Ecto neural progenitor cell (in vitro differentiated cells): ENCODE measurements at regions not wholly inside any gene's neighbourhood (a gene's known extent, or its start where the extent isn't known, plus 50 kb on each side); places are given as distances from the start of the nearest gene placed in this dataset.

ENCODE experiments used
- DNase-seq: peaks from one replicate; pipeline ENCODE4 v3.0.0-alpha.2; 2018; ENCODE audit warnings: low spot score

DNA sequence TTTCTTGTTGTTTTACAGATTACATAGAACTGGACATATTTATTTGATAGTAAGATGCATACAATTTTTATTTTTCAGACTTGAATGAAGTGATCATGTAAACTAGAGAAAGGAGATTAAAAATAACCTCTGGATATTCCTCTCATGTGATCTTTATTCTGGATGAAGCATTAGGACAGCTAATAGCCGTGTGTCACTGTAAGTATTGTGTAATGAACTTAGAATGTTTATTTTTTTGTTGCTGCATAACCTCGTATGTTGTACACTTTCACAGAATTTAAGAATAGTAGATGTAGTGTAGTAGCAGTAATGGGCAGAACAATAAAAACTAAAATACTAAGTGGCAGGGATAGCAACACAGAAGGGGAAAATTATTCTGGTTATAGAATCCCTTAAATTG is 2094.5 kb upstream of the TENM3 start:
- DNase-seq, result no peak

DNA sequence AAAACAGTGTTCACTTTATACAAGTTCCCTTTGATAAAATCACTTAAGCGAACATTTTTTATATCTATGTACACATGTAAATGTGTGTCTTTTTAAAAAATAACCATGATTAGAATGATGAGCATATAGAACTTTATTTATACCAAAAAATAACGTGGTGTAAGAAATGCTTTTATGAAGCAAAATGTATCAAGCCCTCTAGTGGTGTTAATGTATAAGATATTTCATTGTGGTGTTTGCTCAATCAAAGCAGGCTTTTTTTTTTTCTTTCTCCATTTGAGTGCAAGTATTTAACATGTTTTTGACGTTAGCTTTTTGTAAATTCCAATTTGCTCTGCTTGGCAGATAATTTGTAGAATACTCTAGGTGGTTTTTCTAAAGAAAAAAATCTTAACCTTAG is 2092.4 kb upstream of the TENM3 start:
- no peak for DNase-seq

DNA sequence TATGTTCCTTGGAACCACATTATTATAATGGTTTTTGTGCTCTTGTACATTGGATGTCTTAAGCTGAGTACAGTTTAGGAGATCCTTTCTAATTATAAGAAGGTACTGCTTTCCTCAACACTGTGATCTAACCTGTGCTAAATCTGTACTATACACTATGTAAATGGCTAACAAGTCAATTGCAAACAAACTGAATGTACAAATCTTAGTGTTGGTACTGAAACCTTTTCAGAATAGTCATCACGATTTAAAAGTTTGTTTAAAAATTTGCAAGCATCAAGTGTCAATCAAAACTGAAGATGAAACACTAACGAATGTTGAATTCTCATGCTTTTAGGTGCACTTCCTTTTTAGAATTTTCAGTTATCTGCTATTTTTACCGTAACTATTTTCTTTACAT is 2090.4 kb upstream of the TENM3 start:
- no peak for DNase-seq

DNA sequence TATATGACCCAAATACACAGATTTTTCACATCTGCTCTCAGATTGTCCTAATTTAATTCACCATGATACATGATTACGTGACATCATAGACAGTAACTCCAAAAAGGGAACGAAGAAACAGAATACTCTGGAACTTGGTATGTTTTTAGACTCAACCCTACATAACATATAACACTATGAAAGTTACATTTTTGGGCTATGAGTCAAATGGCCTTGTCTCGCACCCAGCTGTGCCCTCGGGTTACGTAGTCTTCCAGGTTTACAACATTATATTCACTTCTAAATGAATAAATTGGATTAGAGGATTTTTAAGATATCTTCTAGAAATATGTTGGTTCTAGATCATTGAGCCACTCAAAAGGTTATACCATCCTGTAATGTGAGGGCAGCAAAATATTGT is 2089.6 kb upstream of the TENM3 start:
- no peak for DNase-seq

DNA sequence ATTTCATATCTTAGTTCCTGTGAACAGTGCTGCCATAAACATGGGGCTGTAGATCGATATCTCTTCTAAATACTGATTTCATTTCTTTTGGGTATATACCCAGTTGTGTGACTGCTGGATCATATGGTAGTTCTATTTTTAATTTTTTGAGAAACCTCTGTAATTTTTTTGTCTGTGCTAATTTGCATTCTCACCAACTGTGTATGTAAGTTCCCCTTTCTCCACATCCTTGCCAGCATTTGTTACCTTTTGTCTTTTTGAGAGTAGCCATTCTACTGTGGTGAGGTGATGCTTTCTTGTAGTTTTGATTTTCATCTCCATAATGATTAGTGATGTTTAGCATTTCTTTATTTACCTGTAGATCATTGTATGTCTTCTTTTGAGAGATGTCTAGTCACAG is 2086.5 kb upstream of the TENM3 start:
- no peak for DNase-seq

DNA sequence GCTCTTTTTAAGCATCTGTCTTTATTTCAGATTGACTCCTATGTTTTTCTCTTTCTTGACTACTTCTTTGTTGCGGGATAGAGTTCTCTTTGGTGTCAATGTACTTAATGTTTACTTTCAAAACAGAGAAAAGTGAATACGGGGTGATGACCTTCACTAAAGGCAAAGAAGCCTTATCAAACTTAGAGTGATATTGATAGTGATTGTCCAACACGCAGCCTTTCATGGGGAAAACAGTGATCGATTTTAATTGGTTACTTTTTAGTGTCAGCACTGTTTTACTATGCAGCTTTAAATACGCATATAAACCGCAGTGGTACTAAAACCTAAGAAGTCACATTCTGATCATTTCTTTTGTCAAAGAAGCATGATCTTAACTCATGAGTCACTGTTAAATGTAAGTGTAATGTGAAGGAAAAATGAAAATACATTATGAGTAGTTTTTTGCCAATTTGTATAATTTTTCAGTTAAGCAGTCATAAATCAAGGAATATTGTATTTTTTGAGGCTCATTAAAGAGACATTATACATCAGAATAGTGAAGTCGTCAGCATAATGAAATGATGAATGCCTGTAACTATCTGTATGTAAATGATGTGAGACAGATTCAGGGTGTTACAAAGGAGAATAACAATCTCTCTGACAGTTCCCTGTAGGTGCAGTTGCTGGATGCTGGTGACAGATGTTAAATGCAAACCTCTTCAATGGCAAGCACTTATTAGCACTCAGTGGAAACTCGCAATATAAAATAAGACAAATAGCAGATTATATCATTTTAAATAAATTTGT is 2082.8 kb upstream of the TENM3 start:
- no peak for DNase-seq

DNA sequence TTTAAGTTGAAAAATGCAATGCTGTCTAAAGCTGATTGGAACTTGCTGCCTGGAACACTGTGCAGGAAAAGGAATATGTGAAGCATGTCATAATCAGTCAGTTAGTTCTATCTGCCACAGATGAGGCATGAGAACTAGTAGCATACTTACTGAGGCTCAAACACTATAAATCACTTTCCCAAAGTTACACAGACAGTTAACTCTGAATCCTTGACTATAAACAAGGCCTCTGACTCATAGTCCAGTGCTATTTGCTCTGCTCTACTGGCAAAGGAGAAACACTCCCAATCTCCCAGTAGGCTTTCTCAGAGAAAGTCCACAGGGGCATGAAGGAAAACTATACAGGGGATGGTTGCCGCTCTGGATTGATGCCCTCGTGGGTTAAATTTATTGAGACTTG is 2078.4 kb upstream of the TENM3 start:
- no peak for DNase-seq

DNA sequence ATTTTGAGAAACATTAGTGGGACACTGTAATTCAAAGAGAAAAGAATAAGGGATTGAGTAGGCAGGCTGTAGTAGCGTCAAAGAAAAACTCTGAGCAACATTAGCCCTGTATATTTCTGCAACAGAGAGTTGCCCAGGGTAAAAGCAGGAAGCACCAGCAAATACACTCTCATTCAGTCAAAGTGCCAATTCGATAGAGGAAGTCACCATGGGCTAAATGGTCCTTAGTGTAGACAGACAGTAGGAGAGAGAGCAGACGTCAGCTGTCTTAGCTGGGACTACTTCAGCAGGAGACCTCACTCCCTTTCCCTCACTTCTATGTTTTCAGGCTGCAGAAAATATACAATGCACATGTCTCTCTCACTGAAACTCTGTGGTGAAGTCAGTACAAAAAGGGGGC is 2073.8 kb upstream of the TENM3 start:
- DNase-seq, result no peak

DNA sequence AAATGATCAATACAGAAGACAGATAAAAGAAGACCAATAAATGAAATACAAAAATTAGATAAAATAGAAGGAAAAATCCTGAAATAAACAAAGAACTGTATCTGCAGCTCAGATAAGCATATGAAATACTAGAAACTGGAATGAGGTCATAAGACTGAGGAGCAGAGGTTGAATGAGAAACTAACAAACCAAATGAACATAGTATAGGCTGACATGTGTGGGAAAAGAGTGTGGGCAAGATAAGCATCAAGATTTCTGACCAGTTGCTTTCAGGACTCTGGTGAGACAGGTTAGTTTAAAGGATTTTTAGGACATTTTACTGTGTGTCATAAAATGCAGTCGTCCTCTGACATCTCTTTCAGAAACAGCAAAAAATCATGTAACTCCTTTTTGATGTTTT is 2073.2 kb upstream of the TENM3 start:
- no peak for DNase-seq

DNA sequence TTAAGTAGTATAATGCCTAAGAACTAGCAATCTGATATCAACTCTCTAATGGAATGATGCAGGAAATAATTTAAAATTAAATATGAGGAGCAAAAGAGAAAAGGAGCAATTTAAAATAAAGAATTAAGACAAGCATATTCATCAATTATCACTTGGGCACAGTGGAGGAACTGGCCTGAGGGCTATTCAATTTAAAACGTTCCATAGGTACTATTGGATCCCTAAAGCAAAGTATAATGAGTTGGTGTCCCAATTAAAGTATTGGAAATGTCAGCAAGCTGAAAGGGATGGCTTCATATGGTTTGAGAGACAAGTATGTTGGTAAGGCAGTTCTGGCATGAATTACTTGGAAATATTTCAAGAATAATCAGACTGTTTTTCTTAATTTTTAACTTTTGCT is 2064.1 kb upstream of the TENM3 start:
- DNase-seq, result no peak

DNA sequence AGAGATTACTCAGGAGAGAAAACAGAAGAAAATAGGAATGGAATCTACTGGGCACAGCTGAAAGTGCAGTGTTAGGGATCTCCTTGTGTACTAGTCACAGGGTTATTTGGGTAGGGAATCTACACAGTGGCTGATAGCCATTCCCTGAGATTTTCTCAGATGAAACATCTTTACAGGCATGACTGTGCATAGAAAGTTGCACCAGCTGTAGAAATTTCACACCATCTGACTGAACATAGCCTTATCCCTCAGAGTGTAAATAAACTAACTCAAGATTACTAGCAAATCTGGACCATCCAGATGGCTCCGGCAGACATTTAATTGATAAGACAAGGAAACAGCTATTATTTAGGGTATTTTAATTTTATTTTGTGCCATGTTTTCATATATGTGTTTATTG is 2053.5 kb upstream of the TENM3 start:
- DNase-seq, result no peak

DNA sequence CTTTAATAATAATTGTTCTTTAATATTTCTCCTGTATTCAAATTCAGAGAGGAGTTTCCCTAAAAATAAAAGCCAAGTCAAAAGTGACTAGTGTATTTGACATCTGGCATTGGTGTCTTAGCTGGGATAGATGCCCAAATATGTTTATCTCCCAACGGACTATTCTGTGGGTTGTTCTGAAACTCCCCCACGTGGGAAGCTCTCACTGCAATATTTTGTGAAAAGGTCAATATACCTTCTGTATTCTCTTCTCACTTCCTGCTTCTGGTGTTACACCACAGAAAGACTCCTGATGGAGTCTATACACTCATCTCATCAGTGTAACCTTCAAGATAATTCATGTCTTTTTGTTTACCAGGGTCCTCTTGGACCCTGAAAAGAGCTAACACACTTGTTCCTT is 2052.8 kb upstream of the TENM3 start:
- no peak for DNase-seq

DNA sequence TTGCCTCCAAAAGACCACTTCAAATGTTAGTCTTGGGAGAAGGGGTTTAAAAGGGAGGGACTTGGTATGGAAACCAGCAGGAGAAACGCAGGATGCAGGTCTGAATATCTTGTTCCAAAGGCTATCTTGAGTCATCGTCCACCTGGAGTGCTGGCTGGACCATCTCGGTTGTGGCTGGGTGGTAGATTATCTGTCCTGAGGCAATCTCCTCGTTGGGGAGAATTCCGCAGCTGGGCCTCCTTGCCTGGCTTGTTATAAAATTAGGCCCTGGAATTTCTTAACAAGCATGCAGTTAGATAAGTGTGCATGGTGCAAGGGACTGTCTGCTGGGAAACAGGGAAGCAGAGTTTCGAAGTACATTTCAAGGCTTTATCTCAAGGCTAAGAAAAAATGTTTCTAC is 2045.7 kb upstream of the TENM3 start:
- DNase-seq, result no peak

DNA sequence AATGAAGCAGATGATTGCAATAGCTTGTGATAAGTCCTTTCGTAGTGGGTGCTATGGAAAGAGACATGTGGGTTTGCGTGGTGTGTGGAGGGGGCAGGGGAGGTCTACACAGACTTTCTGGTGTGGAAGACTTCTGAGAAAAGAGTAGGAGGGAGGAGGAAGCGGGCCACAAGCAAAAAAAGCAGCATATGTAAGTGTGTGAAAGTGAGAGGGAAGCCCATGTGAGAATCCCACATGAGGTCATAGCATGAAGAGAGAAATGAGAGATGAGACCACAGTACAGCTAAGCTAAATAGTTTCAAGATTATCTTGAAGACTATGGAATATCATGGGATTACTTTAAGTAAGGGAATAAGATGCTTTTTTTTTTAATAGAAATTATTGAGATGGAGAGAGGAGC is 2039.9 kb upstream of the TENM3 start:
- no peak for DNase-seq

DNA sequence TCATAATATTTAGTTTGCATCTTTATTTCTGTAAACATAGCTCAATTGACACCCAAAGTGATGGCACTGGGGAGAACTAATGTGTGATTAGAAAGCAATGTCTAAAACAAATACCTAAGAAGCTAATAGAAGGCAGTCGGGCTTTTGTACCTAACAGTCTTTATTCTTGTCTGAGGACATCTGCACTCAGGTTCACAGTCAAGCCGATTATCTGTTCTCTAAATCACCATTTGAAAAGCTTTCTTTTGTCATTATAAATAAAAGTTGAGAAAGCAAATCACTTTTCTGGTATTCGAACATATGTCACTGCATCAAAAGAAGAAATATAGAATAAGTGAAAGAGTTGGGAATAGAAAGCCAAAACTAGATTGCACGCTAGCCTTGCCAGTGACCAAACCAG is 2037.9 kb upstream of the TENM3 start:
- no peak for DNase-seq

DNA sequence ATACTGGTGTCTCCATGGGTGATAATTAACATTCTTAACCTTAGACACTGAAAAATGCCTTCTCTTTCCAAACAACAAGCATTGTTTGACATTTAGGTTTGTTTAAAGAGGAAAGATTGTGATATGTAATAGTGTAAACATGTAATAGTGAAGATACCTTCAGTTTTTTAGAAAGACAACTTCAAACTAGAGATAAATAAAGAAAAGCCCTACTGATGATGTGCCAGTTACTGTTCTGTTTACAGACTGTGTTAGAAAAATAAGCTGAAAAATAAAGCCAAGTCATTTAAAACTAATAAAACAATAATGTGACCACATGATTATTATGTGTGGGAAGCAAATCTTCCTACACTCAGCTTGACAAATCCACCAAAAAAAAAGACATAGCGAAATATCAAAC is 2035.3 kb upstream of the TENM3 start:
- DNase-seq, result no peak

DNA sequence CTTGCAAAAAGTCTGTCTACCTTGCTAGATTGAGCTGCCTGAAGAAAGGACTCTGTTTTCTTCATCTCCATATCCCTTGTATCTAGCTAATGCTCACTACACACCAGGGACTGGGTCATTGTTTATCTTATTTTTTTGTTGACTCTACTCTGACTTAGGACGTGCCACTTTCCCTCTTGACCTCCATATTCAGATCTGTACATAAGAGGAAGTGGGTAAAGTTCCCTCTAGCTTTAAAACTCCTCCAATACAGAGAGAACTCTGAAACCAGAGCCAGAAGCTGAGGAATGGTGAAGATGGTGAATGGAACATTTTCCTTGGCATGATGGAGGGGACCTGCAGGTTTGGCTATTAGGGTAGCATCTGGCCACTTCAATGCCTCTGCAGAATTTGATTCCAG is 2026.1 kb upstream of the TENM3 start:
- DNase-seq, result no peak

DNA sequence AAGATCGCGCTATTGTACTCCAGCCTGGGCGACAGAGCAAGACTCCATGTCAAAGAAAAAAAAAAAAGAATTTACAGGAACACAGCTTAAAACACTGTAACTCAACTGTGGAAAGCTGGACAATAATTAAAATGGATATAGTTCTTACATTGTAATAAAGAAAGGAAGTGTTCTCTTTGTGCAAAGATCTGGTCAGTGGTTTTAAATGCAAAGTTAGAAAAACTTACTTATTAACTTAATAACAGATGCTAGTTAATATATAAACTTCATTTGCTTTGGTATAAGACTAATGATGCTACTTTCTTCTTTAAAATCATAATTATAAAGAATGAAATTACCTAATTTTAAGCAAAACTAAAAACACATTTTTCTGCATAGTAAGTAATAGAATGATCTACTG is 2024.1 kb upstream of the TENM3 start:
- DNase-seq, result no peak

DNA sequence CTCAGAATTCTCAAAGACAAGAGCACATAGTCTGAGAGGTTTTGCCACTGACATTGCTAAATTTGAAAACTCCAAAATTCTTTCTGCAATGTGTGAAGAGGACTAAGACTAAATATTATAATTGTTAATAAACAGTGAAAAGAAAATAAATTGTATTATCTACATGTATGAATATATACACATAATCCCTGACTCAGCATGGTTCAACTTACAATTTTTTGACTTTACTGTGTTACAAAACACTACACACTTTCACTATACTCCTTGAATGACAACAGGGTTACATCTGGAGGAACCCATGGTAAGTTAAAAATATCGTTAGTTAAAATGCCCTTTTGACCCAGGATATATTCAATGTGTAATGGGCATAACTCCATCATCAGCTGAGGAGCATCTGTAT is 2017.2 kb upstream of the TENM3 start:
- DNase-seq, result no peak

DNA sequence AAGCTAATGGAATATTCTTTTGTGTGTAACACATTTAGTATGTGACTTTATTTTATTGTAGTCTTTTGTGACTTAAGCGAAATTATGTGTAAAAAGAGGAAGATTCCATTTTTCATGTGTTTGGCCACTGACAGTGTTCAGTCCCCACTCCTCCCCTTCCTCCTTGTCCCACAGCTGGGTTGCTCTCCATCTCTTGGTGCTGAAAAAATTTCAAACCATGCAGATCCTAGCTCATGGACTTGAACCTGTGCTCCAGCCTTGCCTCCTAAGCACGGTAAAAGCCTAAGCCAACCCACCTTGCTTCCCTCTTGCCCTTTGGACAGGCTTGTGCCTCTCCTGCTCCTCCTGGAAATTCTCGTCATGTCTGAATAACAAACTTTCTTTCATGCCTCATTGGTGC is 2008.5 kb upstream of the TENM3 start:
- no peak for DNase-seq

DNA sequence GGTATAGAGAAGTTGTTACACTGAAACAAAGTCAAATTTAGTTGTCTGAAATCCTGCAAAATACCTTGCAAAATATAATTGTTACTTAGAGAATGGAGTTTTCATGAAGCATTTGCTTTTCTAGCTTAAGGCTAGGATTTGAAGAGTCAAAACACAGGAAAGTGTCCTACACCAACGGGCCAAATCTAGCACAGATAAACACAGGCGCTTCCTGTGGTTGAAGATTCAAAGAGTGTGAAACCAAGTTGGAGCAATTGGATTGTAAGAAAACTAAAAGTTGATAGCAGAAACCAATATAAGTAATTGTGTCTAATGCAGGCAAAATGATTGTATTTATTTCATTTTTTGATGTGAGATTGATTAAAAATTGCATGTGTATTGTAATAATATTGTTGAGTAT is 2002.5 kb upstream of the TENM3 start:
- no peak for DNase-seq

DNA sequence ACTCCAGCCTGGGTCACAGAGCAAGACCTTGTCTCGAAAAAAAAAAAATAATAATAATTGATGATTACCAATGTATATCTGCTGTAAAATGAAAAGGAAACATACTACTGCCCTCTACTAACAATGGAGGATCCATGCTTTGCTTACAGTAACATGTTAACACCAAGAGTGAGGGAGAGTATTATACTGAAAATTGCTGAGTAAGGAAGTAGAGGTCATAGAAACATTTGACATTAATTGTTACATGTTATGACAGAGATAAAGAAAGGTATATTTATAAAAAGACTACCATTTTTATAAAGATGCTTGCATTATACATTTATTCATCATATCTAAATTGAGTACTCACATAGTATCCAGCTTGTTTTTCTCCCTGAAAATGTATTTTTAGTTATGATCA is 1989.8 kb upstream of the TENM3 start:
- DNase-seq, result no peak

DNA sequence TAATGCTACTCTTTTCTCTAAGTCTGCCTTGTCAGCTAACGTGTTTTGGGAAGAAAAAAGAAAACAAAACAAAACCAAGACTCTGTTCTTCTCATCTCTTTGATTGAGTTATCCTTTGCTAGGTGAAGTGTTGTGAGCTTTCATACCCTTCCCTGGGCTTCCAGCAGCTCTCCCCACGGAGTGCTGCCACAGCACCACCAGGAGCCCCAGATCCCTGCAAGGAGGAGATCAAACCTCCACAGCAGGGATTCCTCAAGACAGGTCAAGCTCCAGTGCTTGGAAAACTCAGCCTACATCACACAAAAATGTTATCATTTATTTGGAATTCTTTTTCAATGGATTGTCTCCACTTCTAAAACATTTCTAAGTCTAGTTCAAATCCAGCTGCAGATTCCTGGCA is 1981.9 kb upstream of the TENM3 start:
- DNase-seq, result no peak

DNA sequence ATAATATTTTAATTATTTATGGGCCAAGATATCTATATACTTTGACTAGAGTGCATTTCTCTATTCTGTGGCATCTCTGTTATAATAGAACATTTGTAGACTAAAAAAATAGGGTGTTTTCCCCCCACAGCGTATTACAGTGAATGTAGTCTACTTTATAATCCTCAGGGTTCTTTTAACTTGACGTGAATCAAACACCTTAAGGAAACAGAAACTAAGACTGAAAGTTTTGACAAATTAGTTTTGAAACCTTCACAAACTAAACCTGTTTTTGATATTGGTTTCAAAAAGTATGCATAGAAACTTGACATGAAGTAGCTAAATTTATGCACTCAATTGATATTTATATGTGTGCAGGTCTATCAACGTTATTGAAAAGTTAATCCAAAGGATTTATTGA is 1963.1 kb upstream of the TENM3 start:
- DNase-seq, result no peak
